ENCODE measurements at regions not wholly inside any gene's neighbourhood (a gene's known extent, or its start where the extent isn't known, plus 50 kb on each side); places are given as distances from the start of the nearest gene placed in this dataset.

- H3K27ac ChIP-seq: no peak overlapping the region
- DNase-seq: no peak
- TF ChIP-seq CTCF (IDR thresholded peaks at IDR 0.05): no peak
- H3K27me3 ChIP-seq: no peaks in the 10 kb centered on the region
- H3K4me3 ChIP-seq: no peak overlapping the region
- intact Hi-C loops (cut with DNase I): no loop called here
- H3K9me3 ChIP-seq: no peaks in the 10 kb centered on the region
- H3K9ac ChIP-seq (ENCODE audit: low read depth in 2 of 2, low read length in 2 of 2): no peak overlapping the region
- no peaks in the 10 kb centered on the region for H3K36me3 ChIP-seq
- H3K4me1 ChIP-seq: no peaks in the 10 kb centered on the region
Observed at GRCh38 chr9:13002740-13003139, 227.9 kb downstream of the LURAP1L start.

GRCh38 chr9:13009871-13010270 lies 235.1 kb downstream of the LURAP1L start:
- H3K4me3 ChIP-seq: no peak overlapping the region
- no peak overlapping the region for H3K27ac ChIP-seq
- TF ChIP-seq CTCF (IDR thresholded peaks at IDR 0.05): no peak
- no peak for DNase-seq
- H3K27me3 ChIP-seq: no peaks in the 10 kb centered on the region
- no peaks in the 10 kb centered on the region for H3K36me3 ChIP-seq
- H3K9me3 ChIP-seq: no peaks in the 10 kb centered on the region
- intact Hi-C loops (cut with DNase I): no loop called here
- no peaks in the 10 kb centered on the region for H3K4me1 ChIP-seq
- no peak overlapping the region for H3K9ac ChIP-seq (ENCODE audit: low read depth in 2 of 2, low read length in 2 of 2)

- no peak for TF ChIP-seq CTCF (IDR thresholded peaks at IDR 0.05)
- H3K4me1 ChIP-seq: no peaks in the 10 kb centered on the region
- H3K4me3 ChIP-seq: no peak overlapping the region
- H3K27me3 ChIP-seq: no peaks in the 10 kb centered on the region
- H3K27ac ChIP-seq: no peak overlapping the region
- H3K9ac ChIP-seq (ENCODE audit: low read depth in 2 of 2, low read length in 2 of 2): no peak overlapping the region
- DNase-seq: no peak
- no peaks in the 10 kb centered on the region for H3K36me3 ChIP-seq
- intact Hi-C loops (cut with DNase I): no loop called here
- H3K9me3 ChIP-seq: no peaks in the 10 kb centered on the region
Observed at GRCh38 chr9:13013991-13014883, 239.4 kb downstream of the LURAP1L start.

- intact Hi-C loops (cut with DNase I): no loop called here
- H3K4me1 ChIP-seq: no peaks in the 10 kb centered on the region
- TF ChIP-seq CTCF (IDR thresholded peaks at IDR 0.05): no peak
- no peaks in the 10 kb centered on the region for H3K9me3 ChIP-seq
- H3K27ac ChIP-seq: no peak overlapping the region
- no peak for DNase-seq
- H3K4me3 ChIP-seq: no peak overlapping the region
- no peak overlapping the region for H3K9ac ChIP-seq (ENCODE audit: low read depth in 2 of 2, low read length in 2 of 2)
- no peaks in the 10 kb centered on the region for H3K27me3 ChIP-seq
- no peaks in the 10 kb centered on the region for H3K36me3 ChIP-seq
Observed at GRCh38 chr9:13017260-13017659, 242.4 kb downstream of the LURAP1L start.

- TF ChIP-seq CTCF (IDR thresholded peaks at IDR 0.05): no peak
- no peak overlapping the region for H3K27ac ChIP-seq
- intact Hi-C loops (cut with DNase I): no loop called here
- H3K9ac ChIP-seq (ENCODE audit: low read depth in 2 of 2, low read length in 2 of 2): no peak overlapping the region
- H3K4me1 ChIP-seq: no peaks in the 10 kb centered on the region
- H3K9me3 ChIP-seq: no peaks in the 10 kb centered on the region
- no peak overlapping the region for H3K4me3 ChIP-seq
- DNase-seq: no peak
- H3K36me3 ChIP-seq: no peaks in the 10 kb centered on the region
- H3K27me3 ChIP-seq: no peaks in the 10 kb centered on the region
Observed at GRCh38 chr9:13020146-13021040, 245.6 kb downstream of the LURAP1L start.

Data from colonic mucosa (tissue), 4 donors.